AG04450 (cell line): ENCODE measurements at regions not wholly inside any gene's neighbourhood (a gene's known extent, or its start where the extent isn't known, plus 50 kb on each side); places are given as distances from the start of the nearest gene placed in this dataset.

Source experiments
- CTCF ChIA-PET: fragments of 300-600, 350-600 bp; formaldehyde crosslinking; extraction: SDS; loops from one replicate; lab custom pipeline; 2022; ENCODE audit warnings: antibody characterized with exemption, inconsistent platforms; lab: Charles Lee
- POLR2A ChIA-PET: fragments of 350-600 bp; formaldehyde crosslinking; extraction: SDS; loops from one replicate; lab custom pipeline; 2021; ENCODE audit warnings: antibody characterized with exemption, inconsistent platforms; lab: Yijun Ruan, JAX
- DNase-seq: peaks from one replicate; pipeline ENCODE4 v3.0.0-alpha.2; 2011; ENCODE audit warnings: low read depth, low spot score
- H3K27ac ChIP-seq: one replicate; pipeline ENCODE4 v1.5.1; 2012; ENCODE audit warnings: low read depth, low read length, control low read depth
- H3K27me3 ChIP-seq: one replicate; pipeline ENCODE4 v1.6.0; 2012; ENCODE audit warnings: low read length; ENCODE audit not compliant: control insufficient read depth, insufficient read depth
- H3K4me3 ChIP-seq: 2 replicates; pipeline ENCODE4 v1.5.1; 2011; ENCODE audit warnings: mild to moderate bottlenecking, low read depth, low read length, control low read depth
- H3K9me3 ChIP-seq: 2 replicates; pipeline ENCODE4 v1.5.1; 2012; ENCODE audit warnings: low read length; ENCODE audit not compliant: control insufficient read depth, insufficient read depth
- TF ChIP-seq, protein P1 (sequence below): IDR thresholded peaks from 2 replicates; pipeline ENCODE4 v1.5.1; 2011; ENCODE audit warnings: low read depth, low read length, control low read depth, inconsistent platforms

DNA sequence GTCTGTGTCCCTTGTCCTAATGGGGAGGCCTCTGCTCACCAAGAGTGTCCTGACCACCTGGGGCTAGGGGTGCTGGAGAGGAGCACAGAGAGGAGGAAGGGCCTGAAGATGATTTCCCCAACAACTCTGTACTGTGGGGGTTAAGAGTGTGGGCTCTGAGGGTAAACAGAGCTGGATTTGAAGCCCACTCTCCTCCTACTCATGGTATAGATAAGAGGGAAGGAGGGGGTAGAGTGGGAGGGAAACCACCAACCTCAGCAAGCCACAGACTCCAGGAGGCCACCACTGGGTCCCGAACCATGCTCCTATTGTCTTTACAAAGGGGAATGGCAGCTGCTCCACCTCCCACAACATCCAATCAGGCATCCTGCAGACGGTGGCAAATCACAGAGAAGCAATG is 103.6 kb upstream of the RNU6-1 start:
- POLR2A ChIA-PET, result no interaction called here
- no peak for DNase-seq
- TF ChIP-seq, protein P1, sequence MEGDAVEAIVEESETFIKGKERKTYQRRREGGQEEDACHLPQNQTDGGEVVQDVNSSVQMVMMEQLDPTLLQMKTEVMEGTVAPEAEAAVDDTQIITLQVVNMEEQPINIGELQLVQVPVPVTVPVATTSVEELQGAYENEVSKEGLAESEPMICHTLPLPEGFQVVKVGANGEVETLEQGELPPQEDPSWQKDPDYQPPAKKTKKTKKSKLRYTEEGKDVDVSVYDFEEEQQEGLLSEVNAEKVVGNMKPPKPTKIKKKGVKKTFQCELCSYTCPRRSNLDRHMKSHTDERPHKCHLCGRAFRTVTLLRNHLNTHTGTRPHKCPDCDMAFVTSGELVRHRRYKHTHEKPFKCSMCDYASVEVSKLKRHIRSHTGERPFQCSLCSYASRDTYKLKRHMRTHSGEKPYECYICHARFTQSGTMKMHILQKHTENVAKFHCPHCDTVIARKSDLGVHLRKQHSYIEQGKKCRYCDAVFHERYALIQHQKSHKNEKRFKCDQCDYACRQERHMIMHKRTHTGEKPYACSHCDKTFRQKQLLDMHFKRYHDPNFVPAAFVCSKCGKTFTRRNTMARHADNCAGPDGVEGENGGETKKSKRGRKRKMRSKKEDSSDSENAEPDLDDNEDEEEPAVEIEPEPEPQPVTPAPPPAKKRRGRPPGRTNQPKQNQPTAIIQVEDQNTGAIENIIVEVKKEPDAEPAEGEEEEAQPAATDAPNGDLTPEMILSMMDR, result no peak
- CTCF ChIA-PET, result no interaction called here
- H3K27ac ChIP-seq, result no peak overlapping the region
- no peak overlapping the region for H3K4me3 ChIP-seq
- H3K27me3 ChIP-seq, result peaks cover 3% of the 10 kb centered on the region
- H3K9me3 ChIP-seq, result no peaks in the 10 kb centered on the region

DNA sequence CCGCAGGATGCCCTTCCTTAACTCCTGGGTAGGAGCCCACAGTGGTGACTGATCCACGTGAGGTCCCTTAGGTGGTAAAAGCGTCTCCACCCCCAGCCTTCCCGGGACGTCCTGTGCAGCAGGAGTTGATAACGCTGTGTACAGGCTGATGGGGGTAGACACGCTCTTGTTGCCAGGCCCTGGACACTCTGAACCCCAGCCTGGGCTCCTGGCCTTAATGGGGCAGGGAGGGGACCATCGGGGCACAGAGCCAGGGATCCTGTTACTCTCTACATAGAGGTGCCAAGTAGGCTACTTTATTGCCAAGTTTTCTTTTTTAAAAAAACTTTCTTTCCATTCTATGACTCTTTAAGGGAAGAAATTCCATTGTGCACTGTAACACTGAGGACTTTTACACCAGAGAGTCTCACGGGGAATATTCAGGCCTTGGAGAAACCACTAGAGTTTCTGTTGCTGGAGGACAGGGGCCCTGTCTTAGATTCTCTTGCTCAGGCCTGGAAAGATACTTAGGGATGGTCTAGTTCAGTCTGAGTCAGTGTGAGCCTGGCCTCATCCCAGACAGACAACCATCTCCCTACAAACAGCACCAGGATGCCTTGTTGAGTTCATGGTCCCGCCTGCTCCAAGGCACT is 104.3 kb upstream of the RNU6-1 start:
- Histone ChIP-seq H3K27me3 (no peaks in the 10 kb centered on the region), H3K27ac (no peak overlapping the region), H3K9me3 (no peaks in the 10 kb centered on the region), H3K4me3 (no peak overlapping the region)
- CTCF ChIA-PET, result no interaction called here
- POLR2A ChIA-PET, result no interaction called here
- DNase-seq, result no peak
- TF ChIP-seq, protein P1, result no peak

DNA sequence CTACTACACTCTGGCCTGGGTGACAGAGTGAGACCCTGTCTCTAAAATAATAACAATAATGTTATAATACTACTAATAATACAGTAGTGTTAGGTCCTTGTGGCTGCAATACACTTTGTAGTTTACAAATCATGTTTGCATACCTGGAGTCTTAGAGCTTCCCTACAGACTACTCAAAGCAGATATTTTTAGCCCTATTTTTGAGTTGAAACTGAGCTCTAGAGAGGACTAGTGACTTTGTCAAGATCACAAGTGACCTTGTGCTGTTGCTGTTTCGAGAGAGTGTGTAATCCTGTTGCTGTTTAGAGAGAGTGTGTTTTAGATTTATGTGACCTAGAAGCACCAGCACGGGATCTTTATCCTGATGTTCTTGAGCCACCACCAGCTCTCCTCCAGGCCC is 105.3 kb upstream of the RNU6-1 start:
- TF ChIP-seq, protein P1, result no peak
- ChIA-PET CTCF (no interaction called here), POLR2A (no interaction called here)
- Histone ChIP-seq H3K9me3 (no peaks in the 10 kb centered on the region), H3K27ac (no peak overlapping the region), H3K4me3 (no peak overlapping the region), H3K27me3 (no peaks in the 10 kb centered on the region)
- DNase-seq, result no peak

DNA sequence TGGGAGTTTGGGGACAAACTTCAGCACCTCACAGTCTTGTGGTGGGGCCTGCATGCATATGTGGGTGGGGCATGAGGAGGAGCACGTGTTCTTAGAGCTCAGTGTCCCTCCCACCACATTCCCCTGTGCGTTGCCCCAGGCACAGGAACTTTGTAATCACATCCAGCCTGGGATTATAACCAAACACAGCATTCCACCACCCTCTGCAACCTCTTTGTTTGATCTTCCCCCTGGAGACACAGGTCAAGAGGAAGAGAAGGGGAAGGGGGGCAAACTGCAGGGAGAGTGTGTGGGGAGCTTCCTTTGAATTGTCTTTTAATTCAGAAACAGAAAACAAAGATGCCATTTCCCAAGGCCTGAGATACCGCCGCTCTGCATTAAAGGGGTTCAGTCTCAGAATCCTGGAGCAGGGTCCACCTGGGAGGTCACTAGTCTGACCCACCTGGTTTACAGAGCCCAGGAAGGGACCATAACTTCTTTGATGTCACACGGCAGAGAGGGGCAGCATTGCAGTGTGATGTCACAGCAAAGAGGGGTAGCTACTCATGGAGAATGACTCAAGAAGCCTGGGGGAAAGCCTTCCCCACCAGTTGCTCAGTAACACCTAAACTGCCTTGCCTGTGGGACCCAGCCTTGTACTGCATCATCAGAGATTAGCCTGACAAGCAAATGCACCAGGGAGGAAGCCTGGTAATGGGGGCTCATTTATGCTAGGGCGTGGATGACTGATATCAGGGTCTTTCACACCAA is 106.3 kb upstream of the RNU6-1 start:
- no peak for DNase-seq
- no peak overlapping the region for H3K27ac ChIP-seq
- no peaks in the 10 kb centered on the region for H3K9me3 ChIP-seq
- no peak overlapping the region for H3K4me3 ChIP-seq
- POLR2A ChIA-PET, result no interaction called here
- no peaks in the 10 kb centered on the region for H3K27me3 ChIP-seq
- TF ChIP-seq, protein P1, result no peak
- CTCF ChIA-PET, result no interaction called here

DNA sequence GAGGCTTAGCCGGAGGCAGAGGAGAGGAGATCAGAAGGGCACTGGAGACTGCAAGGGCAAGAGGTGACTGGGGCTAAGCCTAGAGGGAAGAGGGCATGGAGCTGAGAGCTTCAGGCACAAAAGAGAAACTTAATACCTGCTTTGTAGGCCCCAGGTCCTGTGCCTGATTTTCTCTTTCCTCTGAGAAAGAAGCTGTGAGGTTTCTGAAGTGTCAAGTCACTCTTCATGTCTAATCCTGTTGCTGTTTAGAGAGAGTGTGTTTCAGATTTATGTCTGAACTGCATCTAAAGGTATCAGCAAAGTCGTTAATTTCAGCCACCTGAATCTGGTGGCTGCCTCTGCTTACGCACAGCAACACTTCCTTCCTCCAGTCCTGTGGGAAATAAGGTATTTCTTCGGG is 106.9 kb upstream of the RNU6-1 start:
- no peak for DNase-seq
- Histone ChIP-seq H3K9me3 (no peaks in the 10 kb centered on the region), H3K4me3 (no peak overlapping the region), H3K27me3 (no peaks in the 10 kb centered on the region), H3K27ac (no peak overlapping the region)
- ChIA-PET POLR2A (no interaction called here), CTCF (interaction anchor here (0.6 kb wide), 1 partner anchor 291 kb away, joined by 3 read pairs; no protein-coding TSS in a partner anchor)
- TF ChIP-seq, protein P1, result no peak
